H7 (cell line): ENCODE measurements at regions not wholly inside any gene's neighbourhood (a gene's known extent, or its start where the extent isn't known, plus 50 kb on each side); places are given as distances from the start of the nearest gene placed in this dataset.

Experiments used
- DNase-seq: peaks from one replicate; pipeline ENCODE4 v3.0.0; 2012
- H3K27me3 ChIP-seq: 2 replicates; pipeline ENCODE4 v1.6.0; 2011; ENCODE audit warnings: mild to moderate bottlenecking, low read length; ENCODE audit not compliant: control insufficient read depth, insufficient read depth
- H3K36me3 ChIP-seq: replicated peaks from 2 replicates; pipeline ENCODE4 v1.5.1; 2011; ENCODE audit warnings: low read length; ENCODE audit not compliant: control insufficient read depth, insufficient read depth
- H3K4me3 ChIP-seq: 2 replicates; pipeline ENCODE4 v1.5.1; 2011; ENCODE audit warnings: low read depth, mild to moderate bottlenecking, control low read depth, low read length, moderate library complexity; ENCODE audit not compliant: insufficient read depth

DNA sequence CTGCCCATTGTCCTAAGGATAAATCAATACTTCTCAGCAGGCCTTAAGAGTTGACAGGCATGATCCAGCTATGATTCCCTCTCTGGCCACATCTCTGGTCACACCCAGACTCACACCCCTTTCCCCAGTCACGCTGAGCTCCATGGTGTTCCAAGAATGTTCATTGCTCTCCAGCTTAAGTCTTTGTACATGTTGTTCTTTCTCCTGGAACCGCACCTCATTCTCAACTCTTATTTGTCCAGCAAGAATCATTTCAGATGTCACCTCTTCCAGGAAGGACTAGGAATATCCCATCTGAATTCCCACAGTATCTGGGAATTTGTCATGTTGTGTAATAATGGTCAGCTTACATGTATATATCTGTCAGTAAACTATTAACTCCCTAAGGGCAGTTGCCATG lies 118.3 kb upstream of the GALNT15 start:
- H3K36me3 ChIP-seq: no peaks in the 10 kb centered on the region
- DNase-seq: no peak
- no peak overlapping the region for H3K4me3 ChIP-seq
- no peaks in the 10 kb centered on the region for H3K27me3 ChIP-seq

DNA sequence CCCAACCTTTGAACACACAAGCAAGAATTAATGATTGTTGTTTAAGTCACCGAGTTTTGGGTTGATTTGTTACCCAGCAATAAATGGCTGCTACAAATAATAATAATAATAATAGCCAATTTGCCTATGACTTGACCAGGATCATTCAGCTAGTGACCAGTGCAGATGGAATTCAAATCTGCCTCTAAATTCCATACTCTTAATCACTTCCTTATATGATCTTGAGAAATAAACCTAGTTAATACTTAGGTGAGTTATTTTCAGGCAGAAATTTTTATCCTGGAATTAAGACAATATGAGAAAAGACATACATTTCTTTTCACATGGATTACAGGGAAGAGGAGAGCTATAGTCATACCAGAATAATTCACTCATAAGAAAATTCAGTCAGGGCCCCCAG lies 116.0 kb upstream of the GALNT15 start:
- H3K4me3 ChIP-seq: no peak overlapping the region
- DNase-seq: no peak
- H3K27me3 ChIP-seq: no peaks in the 10 kb centered on the region
- no peaks in the 10 kb centered on the region for H3K36me3 ChIP-seq

DNA sequence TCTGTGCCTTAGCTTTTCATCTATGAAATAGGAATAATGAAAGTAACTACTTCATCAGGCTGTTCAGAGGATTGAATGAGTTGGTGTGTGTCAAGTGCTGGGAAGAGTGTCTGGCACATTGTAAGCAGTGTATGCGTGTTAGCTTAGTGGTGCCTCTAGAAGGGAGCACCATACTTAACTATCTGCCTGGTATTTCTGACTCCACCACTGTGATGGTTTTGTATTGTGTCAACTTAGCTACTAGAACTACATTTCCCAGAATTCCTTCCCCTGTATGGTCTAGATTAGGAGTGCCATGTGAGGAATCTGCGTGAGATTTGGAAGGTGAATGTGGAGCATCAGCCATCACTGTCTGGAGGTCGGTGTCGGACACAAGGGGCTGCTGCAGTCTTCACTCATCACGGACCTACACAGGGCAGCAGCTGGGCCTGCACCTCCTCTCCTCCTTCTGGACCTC lies 115.4 kb upstream of the GALNT15 start:
- Histone ChIP-seq H3K36me3 (no peaks in the 10 kb centered on the region), H3K4me3 (no peak overlapping the region), H3K27me3 (no peaks in the 10 kb centered on the region)
- no peak for DNase-seq

GRCh38 chr3:16059711-16060357 lies 114.6 kb upstream of the GALNT15 start:
- Histone ChIP-seq H3K27me3 (no peaks in the 10 kb centered on the region), H3K4me3 (no peak overlapping the region), H3K36me3 (no peaks in the 10 kb centered on the region)
- DNase-seq: no peak

GRCh38 chr3:16060358-16060852 lies 114.1 kb upstream of the GALNT15 start:
- peak; percentile 33 for DNase-seq
- H3K4me3 ChIP-seq: no peak overlapping the region
- H3K27me3 ChIP-seq: no peaks in the 10 kb centered on the region
- H3K36me3 ChIP-seq: no peaks in the 10 kb centered on the region

GRCh38 chr3:16060945-16061344 lies 113.5 kb upstream of the GALNT15 start:
- H3K36me3 ChIP-seq: no peaks in the 10 kb centered on the region
- no peak overlapping the region for H3K4me3 ChIP-seq
- DNase-seq: no peak
- no peaks in the 10 kb centered on the region for H3K27me3 ChIP-seq

GRCh38 chr3:16061491-16061890 lies 113.0 kb upstream of the GALNT15 start:
- Histone ChIP-seq H3K4me3 (no peak overlapping the region), H3K36me3 (no peaks in the 10 kb centered on the region), H3K27me3 (no peaks in the 10 kb centered on the region)
- no peak for DNase-seq

- H3K4me3 ChIP-seq: no peak overlapping the region
Observed at GRCh38 chr3:16063603-16064002, 110.9 kb upstream of the GALNT15 start.

DNA sequence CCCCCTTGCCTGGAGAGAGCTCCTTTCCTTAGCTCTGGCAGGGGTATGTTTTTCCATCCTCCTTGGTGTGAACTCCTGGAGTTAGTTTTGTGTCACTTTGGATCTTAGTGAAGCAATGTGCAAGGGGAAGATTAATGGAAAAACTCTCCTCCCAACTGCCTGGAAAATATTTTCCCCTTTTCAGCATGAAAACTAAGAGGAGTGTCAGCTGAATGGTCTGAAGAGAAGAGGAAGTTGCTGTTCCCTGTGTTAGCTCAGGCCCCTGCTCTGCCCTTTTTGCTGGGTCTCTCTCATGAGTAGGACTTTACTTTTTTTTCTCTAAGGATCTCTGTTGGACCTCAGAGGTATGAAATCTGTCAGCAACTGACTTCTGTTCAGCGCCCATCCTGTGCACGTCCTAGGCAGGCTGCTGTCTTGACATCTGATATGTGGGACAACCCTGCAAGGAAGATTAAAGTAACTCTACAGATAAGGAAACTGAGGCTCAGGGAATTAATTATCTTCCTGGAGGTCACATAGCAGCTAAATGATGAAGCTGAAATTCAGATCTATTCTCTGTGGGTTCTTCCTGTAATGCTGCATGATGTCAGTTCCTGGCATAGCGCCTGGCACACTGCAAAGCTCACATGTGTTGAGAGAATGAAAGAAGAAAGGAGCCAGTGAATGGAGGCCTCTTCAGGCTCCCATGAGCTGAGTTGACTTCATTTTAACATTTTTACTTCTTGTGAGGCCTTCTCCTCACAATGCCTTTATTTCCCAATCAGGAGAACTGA lies 109.7 kb upstream of the GALNT15 start:
- no peak for DNase-seq
- Histone ChIP-seq H3K36me3 (no peaks in the 10 kb centered on the region), H3K4me3 (no peak overlapping the region), H3K27me3 (no peaks in the 10 kb centered on the region)

More at GRCh38 chr3:16063603-16064002, 110.9 kb upstream of the GALNT15 start:
- H3K36me3 ChIP-seq: no peaks in the 10 kb centered on the region
- DNase-seq: no peak
- H3K27me3 ChIP-seq: no peaks in the 10 kb centered on the region

- Histone ChIP-seq H3K27me3 (no peaks in the 10 kb centered on the region), H3K4me3 (no peak overlapping the region), H3K36me3 (no peaks in the 10 kb centered on the region)
- DNase-seq: no peak
Observed at GRCh38 chr3:16066545-16066944, 107.9 kb upstream of the GALNT15 start.

GRCh38 chr3:16066975-16067374 lies 107.5 kb upstream of the GALNT15 start:
- DNase-seq: no peak
- Histone ChIP-seq H3K36me3 (no peaks in the 10 kb centered on the region), H3K4me3 (no peak overlapping the region), H3K27me3 (no peaks in the 10 kb centered on the region)

GRCh38 chr3:16067837-16068471 lies 106.5 kb upstream of the GALNT15 start:
- Histone ChIP-seq H3K4me3 (no peak overlapping the region), H3K27me3 (no peaks in the 10 kb centered on the region)

DNA sequence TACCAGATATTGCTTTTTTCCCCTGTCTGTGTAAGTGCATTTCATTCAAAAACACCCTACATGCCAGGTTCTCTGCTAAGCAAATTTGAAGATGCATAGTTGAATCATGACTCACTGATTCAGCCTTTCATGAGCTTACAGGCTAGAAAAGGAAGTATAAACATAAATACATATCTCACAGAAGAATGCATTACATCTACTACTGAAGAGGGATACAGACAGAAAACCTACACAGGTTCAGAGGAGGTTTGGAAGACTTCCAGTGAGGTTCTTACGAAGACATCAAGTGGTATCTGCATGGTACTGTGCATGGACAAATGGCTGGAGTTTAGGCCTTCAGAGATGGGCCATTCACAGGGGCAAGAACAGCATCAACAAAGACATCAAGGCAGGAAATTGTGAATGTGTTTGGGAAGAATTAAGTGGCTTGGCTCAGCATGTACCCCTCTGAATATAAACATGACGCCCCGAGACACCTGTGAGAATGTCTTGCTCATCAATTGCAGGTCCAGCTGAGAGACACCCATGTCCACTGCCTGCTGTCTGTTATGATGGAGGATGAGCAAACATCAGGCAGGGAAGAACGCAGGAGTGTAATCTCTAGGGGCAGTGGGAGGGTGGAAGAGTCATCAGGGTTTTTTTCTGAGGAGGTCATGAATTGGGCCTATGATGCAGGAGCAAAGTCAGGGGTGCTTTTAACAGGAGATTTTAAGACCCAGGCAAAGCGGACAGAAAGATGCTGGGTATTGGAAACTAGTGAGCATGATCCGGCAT lies 105.1 kb upstream of the GALNT15 start:
- no peak overlapping the region for H3K4me3 ChIP-seq
- H3K27me3 ChIP-seq: no peaks in the 10 kb centered on the region
- no peak for DNase-seq
- no peaks in the 10 kb centered on the region for H3K36me3 ChIP-seq

More at GRCh38 chr3:16067837-16068471, 106.5 kb upstream of the GALNT15 start:
- no peak for DNase-seq
- no peaks in the 10 kb centered on the region for H3K36me3 ChIP-seq

- Histone ChIP-seq H3K27me3 (no peaks in the 10 kb centered on the region), H3K36me3 (no peaks in the 10 kb centered on the region), H3K4me3 (no peak overlapping the region)
- DNase-seq: no peak
Observed at GRCh38 chr3:16070707-16071106, 103.8 kb upstream of the GALNT15 start.
